Subcutaneous abdominal adipose tissue (tissue), 5 donors: ENCODE measurements at regions not wholly inside any gene's neighbourhood (a gene's known extent, or its start where the extent isn't known, plus 50 kb on each side); places are given as distances from the start of the nearest gene placed in this dataset.
"Not testable (repeated sequence)": the region's sequence is repeated elsewhere in the genome, so short reads cannot be mapped to it uniquely, and the experiment has no call there.

Source experiments
- H3K27ac ChIP-seq: one replicate; pipeline ENCODE4 v1.7.0; 2013; ENCODE audit warnings: low read depth, mild to moderate bottlenecking, inconsistent platforms, low read length, moderate library complexity
- H3K27me3 ChIP-seq, 5 donors: one replicate each; pipeline ENCODE4 v1.7.0; 2013; ENCODE audit warnings: low read length in 5 of 5, inconsistent platforms in 1 of 5; ENCODE audit not compliant: control insufficient read depth in 5 of 5, insufficient read depth in 4 of 5
- H3K36me3 ChIP-seq, 5 donors: one replicate each; pipeline ENCODE4 v1.7.0; 2013; ENCODE audit warnings: low read length in 5 of 5; ENCODE audit not compliant: control insufficient read depth in 5 of 5, insufficient read depth in 5 of 5
- H3K4me1 ChIP-seq, 5 donors: one replicate each; pipeline ENCODE4 v1.7.0; 2013; ENCODE audit warnings: low read length in 5 of 5, mild to moderate bottlenecking in 3 of 5, moderate library complexity in 1 of 5; ENCODE audit not compliant: control insufficient read depth in 5 of 5, insufficient read depth in 5 of 5
- H3K4me3 ChIP-seq, 5 donors: one replicate each; pipeline ENCODE4 v1.7.0; 2013; ENCODE audit warnings: low read length in 5 of 5, low read depth in 1 of 5
- H3K9ac ChIP-seq, 5 donors: one replicate each; pipeline ENCODE4 v1.7.0; 2013; ENCODE audit warnings: low read length in 5 of 5, mild to moderate bottlenecking in 4 of 5, moderate library complexity in 3 of 5
- H3K9me3 ChIP-seq, 5 donors: one replicate each; pipeline ENCODE4 v1.7.0; 2013; ENCODE audit warnings: low read length in 5 of 5; ENCODE audit not compliant: control insufficient read depth in 5 of 5
- donor health status: healthy.
- donor health status: healthy.
- donor health status: healthy.
- donor health status: healthy.
- donor health status: healthy.

DNA sequence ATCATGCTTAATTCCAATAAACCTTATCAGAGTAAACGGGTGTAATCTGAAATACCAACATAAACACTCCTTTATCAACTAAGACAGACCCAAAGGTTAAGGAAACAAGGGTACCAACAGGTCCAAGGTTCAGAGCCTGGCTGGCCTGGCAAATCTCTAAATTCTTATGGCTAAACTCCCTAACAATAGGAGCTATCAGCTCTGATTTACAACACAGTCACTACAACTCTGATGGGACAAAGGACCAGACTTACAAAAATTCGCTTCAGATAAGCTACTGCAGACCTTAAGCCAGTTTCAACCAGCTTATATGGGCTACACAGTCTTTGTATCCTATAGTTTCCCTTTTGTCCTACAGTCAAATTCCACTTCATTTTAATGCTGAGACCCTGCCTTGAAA lies 381.9 kb downstream of the ZWINT start:
- no peak overlapping the region for H3K9ac ChIP-seq
- no peak overlapping the region for H3K4me3 ChIP-seq
- no peaks in the 10 kb centered on the region for H3K4me1 ChIP-seq
- H3K27ac ChIP-seq = no peak overlapping the region
- H3K36me3 ChIP-seq = no peaks in the 10 kb centered on the region
- no peaks in the 10 kb centered on the region for H3K27me3 ChIP-seq
- H3K9me3 ChIP-seq = peaks cover 0 to 2% (median 0%) of the 10 kb centered on the region in 5 donors

- H3K27me3 ChIP-seq = no peaks in the 10 kb centered on the region
- H3K9me3 ChIP-seq = peaks cover 0 to 3% (median 0%) of the 10 kb centered on the region in 5 donors
- H3K9ac ChIP-seq = no peak overlapping the region
- no peak overlapping the region for H3K27ac ChIP-seq
- no peaks in the 10 kb centered on the region for H3K36me3 ChIP-seq
- H3K4me1 ChIP-seq = no peaks in the 10 kb centered on the region
- no peak overlapping the region for H3K4me3 ChIP-seq
Measured at GRCh38 chr10:55966101-55966500, 395.0 kb downstream of the ZWINT start.

GRCh38 chr10:55943403-55943802 lies 417.7 kb downstream of the ZWINT start:
- Histone ChIP-seq H3K27ac (no peak overlapping the region), H3K27me3 (no peaks in the 10 kb centered on the region)

DNA sequence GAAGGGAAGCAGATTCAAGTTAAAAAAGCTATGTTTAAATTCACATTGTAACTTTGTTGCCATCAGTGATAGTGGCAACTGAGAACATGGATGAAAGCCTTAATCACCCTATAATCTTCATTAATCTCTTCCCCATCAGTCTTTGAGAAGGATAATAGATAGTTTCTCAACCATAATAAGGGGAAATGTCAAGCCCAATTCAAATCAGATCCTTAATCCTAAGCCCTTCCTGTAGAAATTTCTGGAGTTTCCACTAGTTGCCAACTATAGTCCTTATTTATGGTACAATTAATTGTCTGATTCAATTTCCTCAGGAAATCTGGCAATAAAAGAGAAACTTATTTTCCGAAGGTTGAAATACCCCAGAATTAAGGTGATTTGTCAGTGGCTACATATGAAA lies 431.8 kb downstream of the ZWINT start:
- Histone ChIP-seq H3K9me3 (no peaks in the 10 kb centered on the region), H3K9ac (no peak overlapping the region), H3K27ac (no peak overlapping the region)

More at GRCh38 chr10:55943403-55943802, 417.7 kb downstream of the ZWINT start:
- no peak overlapping the region for H3K9ac ChIP-seq
- H3K36me3 ChIP-seq = no peaks in the 10 kb centered on the region
- H3K4me3 ChIP-seq = no peak overlapping the region
- H3K4me1 ChIP-seq = no peaks in the 10 kb centered on the region
- peaks cover 0 to 5% (median 0%) of the 10 kb centered on the region in 5 donors for H3K9me3 ChIP-seq

GRCh38 chr10:55899472-55900147 lies 461.4 kb downstream of the ZWINT start:
- H3K4me3 ChIP-seq, H3K4me1 ChIP-seq, H3K9ac ChIP-seq, H3K27me3 ChIP-seq, H3K9me3 ChIP-seq, H3K27ac ChIP-seq, H3K36me3 ChIP-seq: not testable (repeated sequence)

More for the DNA sequence above, 431.8 kb downstream of the ZWINT start:
- H3K4me1 ChIP-seq = no peaks in the 10 kb centered on the region
- no peaks in the 10 kb centered on the region for H3K27me3 ChIP-seq
- H3K4me3 ChIP-seq = no peak overlapping the region
- no peaks in the 10 kb centered on the region for H3K36me3 ChIP-seq

GRCh38 chr10:55897490-55897921 lies 463.6 kb downstream of the ZWINT start:
- no peaks in the 10 kb centered on the region for H3K9me3 ChIP-seq
- H3K9ac ChIP-seq = no peak overlapping the region
- H3K27ac ChIP-seq = no peak overlapping the region
- no peaks in the 10 kb centered on the region for H3K27me3 ChIP-seq
- H3K36me3 ChIP-seq = no peaks in the 10 kb centered on the region
- no peaks in the 10 kb centered on the region for H3K4me1 ChIP-seq
- H3K4me3 ChIP-seq = no peak overlapping the region

GRCh38 chr10:55892276-55892675 lies 468.8 kb downstream of the ZWINT start:
- Histone ChIP-seq H3K4me1 (no peaks in the 10 kb centered on the region), H3K9me3 (no peaks in the 10 kb centered on the region), H3K9ac (no peak overlapping the region), H3K27me3 (no peaks in the 10 kb centered on the region), H3K27ac (no peak overlapping the region), H3K36me3 (no peaks in the 10 kb centered on the region), H3K4me3 (no peak overlapping the region)

DNA sequence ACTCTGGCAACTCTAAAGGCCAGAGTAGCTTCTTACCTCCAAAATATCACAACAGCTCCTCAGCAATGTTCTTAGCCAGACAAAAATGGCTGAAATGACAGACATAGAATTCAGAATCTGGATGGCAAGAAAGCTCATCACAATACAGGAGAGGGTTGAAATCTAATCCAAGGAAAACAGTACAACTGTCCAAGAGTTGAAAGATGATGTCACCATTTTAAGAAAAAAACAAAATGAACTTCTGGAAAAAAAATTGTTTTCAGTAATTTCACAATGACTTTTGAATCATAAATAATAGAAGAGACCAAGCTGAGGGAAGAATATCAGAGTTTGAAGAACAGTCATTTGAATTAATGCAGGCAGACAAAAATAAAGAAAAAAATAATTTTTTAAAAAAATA lies 479.5 kb downstream of the ZWINT start:
- Histone ChIP-seq H3K4me3 (no peak overlapping the region), H3K9ac (no peak overlapping the region), H3K27me3 (no peaks in the 10 kb centered on the region), H3K36me3 (no peaks in the 10 kb centered on the region), H3K9me3 (peaks cover 0 to 6% (median 0%) of the 10 kb centered on the region in 5 donors), H3K27ac (no peak overlapping the region), H3K4me1 (no peaks in the 10 kb centered on the region)

GRCh38 chr10:55873485-55873884 lies 487.6 kb downstream of the ZWINT start:
- H3K9me3 ChIP-seq = no peaks in the 10 kb centered on the region
- H3K27me3 ChIP-seq = no peaks in the 10 kb centered on the region
- no peaks in the 10 kb centered on the region for H3K36me3 ChIP-seq

DNA sequence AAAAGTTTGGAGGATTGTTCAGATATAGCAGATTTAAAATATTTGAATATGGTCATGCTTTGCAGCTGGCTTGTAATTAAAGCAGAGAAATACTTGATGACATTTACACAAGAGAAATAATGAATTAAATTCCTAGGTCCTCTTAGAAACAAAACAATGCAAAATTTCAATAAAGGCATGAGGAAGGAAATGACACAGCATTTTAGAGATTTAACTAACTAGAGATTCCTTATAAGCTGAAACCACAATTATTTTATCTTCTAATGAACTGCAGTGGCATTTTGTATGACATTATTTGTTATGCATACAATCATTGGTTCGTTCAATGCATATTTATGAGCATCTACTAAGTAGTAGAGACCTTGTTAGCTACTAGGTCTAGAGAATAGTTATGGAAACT lies 490.9 kb downstream of the ZWINT start:
- Histone ChIP-seq H3K9me3 (no peaks in the 10 kb centered on the region), H3K4me3 (no peak overlapping the region), H3K9ac (no peak overlapping the region), H3K27me3 (no peaks in the 10 kb centered on the region), H3K36me3 (no peaks in the 10 kb centered on the region), H3K27ac (no peak overlapping the region), H3K4me1 (no peaks in the 10 kb centered on the region)

More at GRCh38 chr10:55873485-55873884, 487.6 kb downstream of the ZWINT start:
- Histone ChIP-seq H3K4me1 (no peaks in the 10 kb centered on the region), H3K9ac (no peak overlapping the region), H3K4me3 (no peak overlapping the region), H3K27ac (no peak overlapping the region)
